ENCODE measurements at regions not wholly inside any gene's neighbourhood (a gene's known extent, or its start where the extent isn't known, plus 50 kb on each side); places are given as distances from the start of the nearest gene placed in this dataset.

GRCh38 chr3:102193255-102193654, 241.6 kb upstream of the ZPLD1 start:
- peaks cover 3% of the 10 kb centered on the region for H3K4me1 Mint-ChIP-seq (ENCODE audit: unreplicated experiment)
- no peak for TF ChIP-seq CTCF (IDR thresholded peaks at IDR 0.05; ENCODE audit: unreplicated experiment)
- H3K9me3 Mint-ChIP-seq (ENCODE audit: unreplicated experiment) = no peaks in the 10 kb centered on the region
- H3K36me3 Mint-ChIP-seq (ENCODE audit: low read depth, unreplicated experiment) = no peaks in the 10 kb centered on the region
- no peak overlapping the region for H3K4me3 Mint-ChIP-seq (ENCODE audit: unreplicated experiment)
- DNase-seq (ENCODE audit: low spot score) = no peak
- H3K27me3 Mint-ChIP-seq (ENCODE audit: unreplicated experiment) = no peaks in the 10 kb centered on the region
- H3K27ac Mint-ChIP-seq (ENCODE audit: unreplicated experiment) = no peak overlapping the region

- Mint-ChIP-seq H3K27ac (ENCODE audit: unreplicated experiment) (no peak overlapping the region), H3K36me3 (ENCODE audit: low read depth, unreplicated experiment) (no peaks in the 10 kb centered on the region), H3K4me3 (ENCODE audit: unreplicated experiment) (no peak overlapping the region), H3K9me3 (ENCODE audit: unreplicated experiment) (no peaks in the 10 kb centered on the region), H3K4me1 (ENCODE audit: unreplicated experiment) (peaks cover 3% of the 10 kb centered on the region), H3K27me3 (ENCODE audit: unreplicated experiment) (no peaks in the 10 kb centered on the region)
- DNase-seq (ENCODE audit: low spot score) = no peak
- no peak for TF ChIP-seq CTCF (IDR thresholded peaks at IDR 0.05; ENCODE audit: unreplicated experiment)
Observed at GRCh38 chr3:102194001-102194400, 240.8 kb upstream of the ZPLD1 start.

- H3K36me3 Mint-ChIP-seq (ENCODE audit: low read depth, unreplicated experiment) = no peaks in the 10 kb centered on the region
- H3K27me3 Mint-ChIP-seq (ENCODE audit: unreplicated experiment) = no peaks in the 10 kb centered on the region
- DNase-seq (ENCODE audit: low spot score) = no peak
- no peaks in the 10 kb centered on the region for H3K4me1 Mint-ChIP-seq (ENCODE audit: unreplicated experiment)
- no peaks in the 10 kb centered on the region for H3K9me3 Mint-ChIP-seq (ENCODE audit: unreplicated experiment)
- no peak overlapping the region for H3K27ac Mint-ChIP-seq (ENCODE audit: unreplicated experiment)
- no peak overlapping the region for H3K4me3 Mint-ChIP-seq (ENCODE audit: unreplicated experiment)
- TF ChIP-seq CTCF (IDR thresholded peaks at IDR 0.05; ENCODE audit: unreplicated experiment) = no peak
Observed at GRCh38 chr3:102194760-102195159, 240.1 kb upstream of the ZPLD1 start.

- no peaks in the 10 kb centered on the region for H3K36me3 Mint-ChIP-seq (ENCODE audit: low read depth, unreplicated experiment)
- H3K27me3 Mint-ChIP-seq (ENCODE audit: unreplicated experiment) = no peaks in the 10 kb centered on the region
- H3K27ac Mint-ChIP-seq (ENCODE audit: unreplicated experiment) = no peak overlapping the region
- no peak overlapping the region for H3K4me3 Mint-ChIP-seq (ENCODE audit: unreplicated experiment)
- no peaks in the 10 kb centered on the region for H3K9me3 Mint-ChIP-seq (ENCODE audit: unreplicated experiment)
- DNase-seq (ENCODE audit: low spot score) = no peak
- TF ChIP-seq CTCF (IDR thresholded peaks at IDR 0.05; ENCODE audit: unreplicated experiment) = no peak
- H3K4me1 Mint-ChIP-seq (ENCODE audit: unreplicated experiment) = no peaks in the 10 kb centered on the region
Observed at GRCh38 chr3:102195198-102195948, 239.4 kb upstream of the ZPLD1 start.

GRCh38 chr3:102200126-102200525, 234.7 kb upstream of the ZPLD1 start:
- Mint-ChIP-seq H3K4me1 (ENCODE audit: unreplicated experiment) (no peaks in the 10 kb centered on the region), H3K4me3 (ENCODE audit: unreplicated experiment) (no peak overlapping the region), H3K9me3 (ENCODE audit: unreplicated experiment) (no peaks in the 10 kb centered on the region), H3K27ac (ENCODE audit: unreplicated experiment) (no peak overlapping the region), H3K36me3 (ENCODE audit: low read depth, unreplicated experiment) (no peaks in the 10 kb centered on the region), H3K27me3 (ENCODE audit: unreplicated experiment) (no peaks in the 10 kb centered on the region)
- DNase-seq (ENCODE audit: low spot score) = no peak
- no peak for TF ChIP-seq CTCF (IDR thresholded peaks at IDR 0.05; ENCODE audit: unreplicated experiment)
